GM12878 (cell line): ENCODE measurements at regions not wholly inside any gene's neighbourhood (a gene's known extent, or its start where the extent isn't known, plus 50 kb on each side); places are given as distances from the start of the nearest gene placed in this dataset.

Source experiments
- ATF3 ChIP-seq: IDR thresholded peaks from 2 replicates; pipeline ENCODE4 v1.6.1; 2011; ENCODE audit warnings: low read depth, mild to moderate bottlenecking, low read length, moderate library complexity, borderline replicate concordance; ENCODE audit errors: extremely low read depth
- CTCF ChIP-seq, 3 experiments: IDR thresholded peaks in 2 of 3; conservative IDR thresholded peaks in 1 of 3; 2 replicates each; pipeline ENCODE4 v1.5.1; 2011; ENCODE audit warnings: low read depth in 3 of 3, low read length in 3 of 3, mild to moderate bottlenecking in 3 of 3, control low read depth in 2 of 3, moderate library complexity in 2 of 3, inconsistent platforms in 1 of 3, mixed read lengths in 1 of 3; ENCODE audit not compliant: control insufficient read depth in 2 of 3, insufficient read depth in 1 of 3; ENCODE audit errors: extremely low read depth in 1 of 3
- KAT2A ChIP-seq: conservative IDR thresholded peaks from 2 replicates; pipeline ENCODE4 v1.6.1; 2011; ENCODE audit warnings: low read depth, low read length; ENCODE audit not compliant: control insufficient read depth
- POLR2A ChIP-seq: IDR thresholded peaks from 2 replicates; pipeline ENCODE4 v1.6.1; 2011; ENCODE audit warnings: low read depth, mild to moderate bottlenecking, low read length
- SUZ12 ChIP-seq: fragments of 200-600 bp; sonication (generic); IDR thresholded peaks from one replicate; pipeline ENCODE4 v1.6.1; 2018; ENCODE audit warnings: antibody characterized with exemption, mild to moderate bottlenecking; ENCODE audit not compliant: unreplicated experiment

DNA sequence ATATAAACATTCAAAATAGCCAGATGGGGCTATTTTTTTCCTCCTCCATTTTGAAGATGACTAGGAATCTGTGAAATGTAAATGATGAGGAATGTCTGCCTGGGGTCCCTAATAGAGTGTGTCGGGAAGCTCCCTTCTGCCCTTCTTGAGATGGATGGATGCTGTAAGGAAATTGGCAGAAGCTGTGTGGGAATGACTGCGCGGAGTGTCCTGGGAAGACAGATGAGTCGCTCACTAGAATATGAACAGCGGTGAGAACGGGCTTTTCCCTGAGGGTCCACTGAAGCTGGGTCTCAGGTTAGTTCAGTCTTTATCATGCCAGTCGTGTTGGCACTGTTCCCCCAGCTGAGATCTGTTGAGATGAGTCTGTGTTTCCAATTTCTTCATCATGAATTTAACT, 75.1 kb upstream of the PLPP4 start:
- TF ChIP-seq SUZ12, result no peak
- no peak for TF ChIP-seq POLR2A
- TF ChIP-seq ATF3, result no peak
- TF ChIP-seq KAT2A, result no peak
- TF ChIP-seq CTCF (IDR thresholded peaks at IDR 0.05 in 2 of 3, conservative IDR thresholded peaks at IDR 0.05 in 1 of 3; ENCODE audit: control insufficient read depth in 2 of 3, extremely low read depth in 1 of 3, insufficient read depth in 1 of 3, low read depth in 3 of 3, low read length in 3 of 3), result no peak
